B cell (primary cell): ENCODE measurements at regions not wholly inside any gene's neighbourhood (a gene's known extent, or its start where the extent isn't known, plus 50 kb on each side); places are given as distances from the start of the nearest gene placed in this dataset.

Experiments
- CTCF ChIP-seq: fragments of 200-600 bp; IDR thresholded peaks from one replicate; pipeline ENCODE4 v1.8.0; 2022; ENCODE audit warnings: antibody characterized with exemption, mild to moderate bottlenecking
- EZH2 ChIP-seq: IDR thresholded peaks from 2 replicates; pipeline ENCODE4 v1.6.1; 2012; ENCODE audit warnings: borderline replicate concordance, low read depth, mild to moderate bottlenecking, moderate library complexity, low read length; ENCODE audit not compliant: insufficient read depth, poor library complexity, severe bottlenecking

DNA sequence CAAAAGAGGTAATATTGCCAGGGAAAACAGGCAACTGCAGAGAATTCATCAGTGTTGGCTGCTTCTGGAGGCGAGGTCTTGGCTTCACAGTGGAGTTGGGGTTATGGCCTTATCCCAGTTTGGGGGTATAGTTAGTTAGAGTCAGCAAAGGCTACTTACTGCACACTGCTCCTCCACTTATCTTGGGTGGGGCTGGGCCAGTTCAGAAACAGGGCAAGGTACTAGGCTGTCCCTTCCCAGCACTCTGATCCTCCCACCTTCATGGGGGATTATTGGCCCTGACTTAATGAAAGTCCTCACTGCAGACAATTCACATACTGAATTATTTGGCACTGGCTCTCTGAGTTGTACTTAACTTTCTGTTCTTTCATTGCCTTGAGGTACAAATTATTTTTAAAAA lies 189.6 kb downstream of the NRIP1 start:
- no peak for TF ChIP-seq CTCF
- TF ChIP-seq EZH2 = no peak
